CD8-positive, alpha-beta memory T cell (primary cell): ENCODE measurements at regions not wholly inside any gene's neighbourhood (a gene's known extent, or its start where the extent isn't known, plus 50 kb on each side); places are given as distances from the start of the nearest gene placed in this dataset.
A peak's percentile ranks its signal among the peaks of the same experiment; 100 is the strongest.
"Not testable (repeated sequence)": the region's sequence is repeated elsewhere in the genome, so short reads cannot be mapped to it uniquely, and the experiment has no call there.

Source experiments
- CTCF ChIA-PET: fragments of 350-600 bp; sonication (Branson Sonifier 250); formaldehyde crosslinking; loops from one replicate; lab custom pipeline; 2021; ENCODE audit warnings: antibody characterized with exemption; lab: Charles Lee
- POLR2A ChIA-PET: fragments of 350-600 bp; sonication (Branson Sonifier 250); formaldehyde crosslinking; loops from one replicate; lab custom pipeline; 2021; ENCODE audit warnings: antibody characterized with exemption; lab: Charles Lee
- DNase-seq, 5 donors: peaks; one replicate each; pipeline versions ENCODE4 v3.0.0 to v3.0.0-alpha.2; 2020 to 2022; ENCODE audit warnings: mixed read lengths in 1 of 5
- H3K27ac ChIP-seq: one replicate; pipeline ENCODE4 v1.7.0; 2013; ENCODE audit warnings: low read depth, mild to moderate bottlenecking, low read length, moderate library complexity
- H3K27me3 ChIP-seq: 2 replicates; pipeline ENCODE4 v1.7.0; 2013; ENCODE audit warnings: low read length, mild to moderate bottlenecking; ENCODE audit not compliant: insufficient read depth, poor library complexity, severe bottlenecking
- H3K36me3 ChIP-seq: 2 replicates; pipeline ENCODE4 v1.7.0; 2013; ENCODE audit warnings: mild to moderate bottlenecking, low read length, moderate library complexity; ENCODE audit not compliant: insufficient read depth
- H3K4me1 ChIP-seq: 2 replicates; pipeline ENCODE4 v1.7.0; 2013; ENCODE audit warnings: mild to moderate bottlenecking, low read length, moderate library complexity; ENCODE audit not compliant: insufficient read depth
- H3K4me3 ChIP-seq: 2 replicates; pipeline ENCODE4 v1.7.0; 2013; ENCODE audit warnings: mild to moderate bottlenecking, low read length
- H3K9me3 ChIP-seq: 2 replicates; pipeline ENCODE4 v1.7.0; 2013; ENCODE audit warnings: mild to moderate bottlenecking, low read length
- H3K27ac Mint-ChIP-seq, 8 donors: one replicate each; pipeline ENCODE4 v1.8.0; 2020 to 2021; ENCODE audit warnings: mixed read lengths in 8 of 8, mild to moderate bottlenecking in 6 of 8, inconsistent platforms in 3 of 8, moderate library complexity in 3 of 8
- H3K27me3 Mint-ChIP-seq, 2 donors: one replicate each; pipeline ENCODE4 v1.8.0; 2020 to 2021; ENCODE audit warnings: mixed read lengths in 2 of 2, mild to moderate bottlenecking in 1 of 2, moderate library complexity in 1 of 2
- H3K36me3 Mint-ChIP-seq, 3 donors: one replicate each; pipeline ENCODE4 v1.8.0; 2020 to 2021; ENCODE audit warnings: mixed read lengths in 3 of 3, inconsistent platforms in 1 of 3, mild to moderate bottlenecking in 1 of 3
- H3K4me1 Mint-ChIP-seq, 3 donors: one replicate each; pipeline ENCODE4 v1.8.0; 2020 to 2021; ENCODE audit warnings: mixed read lengths in 3 of 3, inconsistent platforms in 1 of 3, mild to moderate bottlenecking in 1 of 3
- H3K4me3 Mint-ChIP-seq, 7 donors: one replicate each; pipeline ENCODE4 v1.8.0; 2020 to 2021; ENCODE audit warnings: mixed read lengths in 7 of 7, mild to moderate bottlenecking in 6 of 7, moderate library complexity in 4 of 7, inconsistent platforms in 2 of 7
- H3K9me3 Mint-ChIP-seq, 5 donors: one replicate each; pipeline ENCODE4 v1.8.0; 2020 to 2022; ENCODE audit warnings: mixed read lengths in 5 of 5, mild to moderate bottlenecking in 3 of 5, moderate library complexity in 2 of 5, inconsistent platforms in 1 of 5

- ChIA-PET POLR2A (no interaction called here), CTCF (interaction anchor here (1.3 kb wide), 1 partner anchor 60 kb away, joined by 3 read pairs; no protein-coding TSS in a partner anchor)
- no peaks in the 10 kb centered on the region for H3K9me3 ChIP-seq
- peaks cover 27 to 62% of the 10 kb centered on the region in 2 donors for H3K27me3 Mint-ChIP-seq
- no peaks in the 10 kb centered on the region for H3K9me3 Mint-ChIP-seq
- peaks cover 9 to 14% (median 10%) of the 10 kb centered on the region in 3 donors for H3K4me1 Mint-ChIP-seq
- H3K27ac ChIP-seq: no peak overlapping the region
- H3K4me3 Mint-ChIP-seq: no peak overlapping the region
- H3K4me3 ChIP-seq: no peak overlapping the region
- H3K27ac Mint-ChIP-seq: no peak overlapping the region
- no peaks in the 10 kb centered on the region for H3K27me3 ChIP-seq
- peaks cover 5% of the 10 kb centered on the region for H3K4me1 ChIP-seq
- no peaks in the 10 kb centered on the region for H3K36me3 ChIP-seq
- no peak for DNase-seq
- H3K36me3 Mint-ChIP-seq: no peaks in the 10 kb centered on the region
Observed at GRCh38 chr14:106269451-106270204, 743.2 kb downstream of the TMEM121 start.

GRCh38 chr14:106270476-106271121 is 744.2 kb downstream of the TMEM121 start:
- H3K36me3 Mint-ChIP-seq, H3K4me1 ChIP-seq, CTCF ChIA-PET, POLR2A ChIA-PET, H3K27ac ChIP-seq, H3K4me3 ChIP-seq, H3K27me3 ChIP-seq, DNase-seq, H3K9me3 ChIP-seq, H3K36me3 ChIP-seq, H3K9me3 Mint-ChIP-seq, H3K4me3 Mint-ChIP-seq: not testable (repeated sequence)
- Mint-ChIP-seq H3K27me3 (peaks cover 26 to 61% of the 10 kb centered on the region in 2 donors), H3K4me1 (peaks cover 9 to 14% (median 11%) of the 10 kb centered on the region in 3 donors), H3K27ac (peak overlapping the region in 1 of 8 donors; percentile 44)

- H3K4me3 Mint-ChIP-seq: peak overlapping the region in 3 of 7 donors; percentile 0 to 44 (median 12)
- peaks cover 17 to 24% (median 20%) of the 10 kb centered on the region in 3 donors for H3K4me1 Mint-ChIP-seq
- ChIA-PET POLR2A (no interaction called here), CTCF (interaction anchor here (1.2 to 2.1 kb wide), 2 partner anchors 12 to 19 kb away, joined by 4 to 5 read pairs; no protein-coding TSS in a partner anchor)
- no peaks in the 10 kb centered on the region for H3K9me3 Mint-ChIP-seq
- Histone ChIP-seq H3K36me3 (no peaks in the 10 kb centered on the region), H3K27me3 (peaks cover 5% of the 10 kb centered on the region), H3K4me3 (no peak overlapping the region), H3K27ac (no peak overlapping the region), H3K4me1 (peaks cover 16% of the 10 kb centered on the region), H3K9me3 (no peaks in the 10 kb centered on the region)
- no peaks in the 10 kb centered on the region for H3K36me3 Mint-ChIP-seq
- H3K27ac Mint-ChIP-seq: peak overlapping the region; percentile 1 to 87 (median 60)
- peaks cover 19 to 47% of the 10 kb centered on the region in 2 donors for H3K27me3 Mint-ChIP-seq
- peak in 2 of 5 donors; percentile 45 to 55 for DNase-seq
Observed at GRCh38 chr14:106276326-106277267, 750.2 kb downstream of the TMEM121 start.

- Histone ChIP-seq H3K36me3 (no peaks in the 10 kb centered on the region), H3K27me3 (peaks cover 5% of the 10 kb centered on the region), H3K4me1 (peaks cover 16% of the 10 kb centered on the region), H3K27ac (no peak overlapping the region), H3K9me3 (no peaks in the 10 kb centered on the region), H3K4me3 (no peak overlapping the region)
- H3K27ac Mint-ChIP-seq: peak overlapping the region in 4 of 8 donors; percentile 23 to 87 (median 58)
- H3K36me3 Mint-ChIP-seq: no peaks in the 10 kb centered on the region
- POLR2A ChIA-PET: no interaction called here
- H3K4me1 Mint-ChIP-seq: peaks cover 17 to 24% (median 20%) of the 10 kb centered on the region in 3 donors
- peak in 3 of 5 donors; percentile 3 to 17 (median 12) for DNase-seq
- CTCF ChIA-PET: no interaction called here
- peak overlapping the region in 1 of 7 donors; percentile 14 for H3K4me3 Mint-ChIP-seq
- H3K9me3 Mint-ChIP-seq: no peaks in the 10 kb centered on the region
- H3K27me3 Mint-ChIP-seq: peaks cover 18 to 45% of the 10 kb centered on the region in 2 donors
Observed at GRCh38 chr14:106277503-106277902, 751.1 kb downstream of the TMEM121 start.

- CTCF ChIA-PET: no interaction called here
Observed at GRCh38 chr14:106280876-106281275, 754.5 kb downstream of the TMEM121 start.

GRCh38 chr14:106286697-106287290 is 760.4 kb downstream of the TMEM121 start:
- ChIA-PET CTCF (no interaction called here), POLR2A (no interaction called here)
- no peaks in the 10 kb centered on the region for H3K9me3 Mint-ChIP-seq
- Histone ChIP-seq H3K27ac (no peak overlapping the region), H3K27me3 (no peaks in the 10 kb centered on the region), H3K9me3 (no peaks in the 10 kb centered on the region), H3K36me3 (no peaks in the 10 kb centered on the region), H3K4me1 (no peaks in the 10 kb centered on the region), H3K4me3 (no peak overlapping the region)
- DNase-seq: peak in 1 of 5 donors; percentile 8
- H3K36me3 Mint-ChIP-seq: no peaks in the 10 kb centered on the region
- no peak overlapping the region for H3K4me3 Mint-ChIP-seq
- H3K4me1 Mint-ChIP-seq: no peaks in the 10 kb centered on the region
- no peak overlapping the region for H3K27ac Mint-ChIP-seq
- peaks cover 3 to 42% of the 10 kb centered on the region in 2 donors for H3K27me3 Mint-ChIP-seq

More at GRCh38 chr14:106280876-106281275, 754.5 kb downstream of the TMEM121 start:
- Histone ChIP-seq H3K9me3 (no peaks in the 10 kb centered on the region), H3K36me3 (no peaks in the 10 kb centered on the region), H3K4me1 (peaks cover 16% of the 10 kb centered on the region), H3K27me3 (peaks cover 5% of the 10 kb centered on the region), H3K4me3 (no peak overlapping the region), H3K27ac (no peak overlapping the region)
- peaks cover 14 to 40% of the 10 kb centered on the region in 2 donors for H3K27me3 Mint-ChIP-seq
- no peaks in the 10 kb centered on the region for H3K9me3 Mint-ChIP-seq
- H3K36me3 Mint-ChIP-seq: no peaks in the 10 kb centered on the region
- no peak overlapping the region for H3K27ac Mint-ChIP-seq
- POLR2A ChIA-PET: no interaction called here
- peaks cover 14 to 21% (median 18%) of the 10 kb centered on the region in 3 donors for H3K4me1 Mint-ChIP-seq
- no peak for DNase-seq
- no peak overlapping the region for H3K4me3 Mint-ChIP-seq

GRCh38 chr14:106287506-106287905 is 761.1 kb downstream of the TMEM121 start:
- Histone ChIP-seq H3K9me3 (no peaks in the 10 kb centered on the region), H3K4me1 (no peaks in the 10 kb centered on the region), H3K27me3 (no peaks in the 10 kb centered on the region), H3K27ac (no peak overlapping the region), H3K36me3 (no peaks in the 10 kb centered on the region), H3K4me3 (no peak overlapping the region)
- Mint-ChIP-seq H3K4me3 (no peak overlapping the region), H3K9me3 (no peaks in the 10 kb centered on the region), H3K36me3 (no peaks in the 10 kb centered on the region), H3K27ac (no peak overlapping the region), H3K4me1 (no peaks in the 10 kb centered on the region), H3K27me3 (peaks cover 3 to 39% of the 10 kb centered on the region in 2 donors)
- POLR2A ChIA-PET: no interaction called here
- CTCF ChIA-PET: interaction anchor here (0.8 kb wide), 1 partner anchor 31 kb away, joined by 3 read pairs; no protein-coding TSS in a partner anchor
- DNase-seq: no peak
